Astrocyte of the cerebellum (primary cell): ENCODE measurements at regions not wholly inside any gene's neighbourhood (a gene's known extent, or its start where the extent isn't known, plus 50 kb on each side); places are given as distances from the start of the nearest gene placed in this dataset.

Experiments used
- DNase-seq: peaks from one replicate; pipeline ENCODE4 v3.0.0-alpha.2; 2011; ENCODE audit warnings: low read depth
- H3K4me3 ChIP-seq: 2 replicates; pipeline ENCODE4 v1.5.1; 2011; ENCODE audit warnings: mild to moderate bottlenecking, low read depth, low read length, moderate library complexity
- CTCF ChIP-seq: IDR thresholded peaks from 2 replicates; pipeline ENCODE4 v1.5.1; 2012; ENCODE audit warnings: low read length, low read depth, moderate library complexity, mild to moderate bottlenecking; ENCODE audit errors: missing control alignments
- in situ Hi-C: cut with HindIII; loops from 2 replicates; pipeline ENCODE4 v1.10.0; 2017; ENCODE audit warnings: low sequenced_read_pairs

- in situ Hi-C loops = no loop called here
- no peak for DNase-seq
- no peak for TF ChIP-seq CTCF
- H3K4me3 ChIP-seq = no peak overlapping the region
Observed at GRCh38 chr10:104577861-104578521, 63.1 kb upstream of the SORCS3 start.

GRCh38 chr10:104578671-104579070, 62.4 kb upstream of the SORCS3 start:
- TF ChIP-seq CTCF = no peak
- in situ Hi-C loops = no loop called here
- DNase-seq = no peak
- H3K4me3 ChIP-seq = no peak overlapping the region

- TF ChIP-seq CTCF = no peak
- no peak overlapping the region for H3K4me3 ChIP-seq
- DNase-seq = no peak
- in situ Hi-C loops = no loop called here
Observed at GRCh38 chr10:104579136-104579535, 62.0 kb upstream of the SORCS3 start.

- TF ChIP-seq CTCF = no peak
- in situ Hi-C loops = no loop called here
- H3K4me3 ChIP-seq = no peak overlapping the region
Observed at GRCh38 chr10:104580321-104580720, 60.8 kb upstream of the SORCS3 start.

GRCh38 chr10:104580774-104581675, 60.1 kb upstream of the SORCS3 start:
- TF ChIP-seq CTCF = peak; percentile 93
- peak; percentile 40 for DNase-seq
- in situ Hi-C loops = no loop called here
- H3K4me3 ChIP-seq = no peak overlapping the region

More at GRCh38 chr10:104580321-104580720, 60.8 kb upstream of the SORCS3 start:
- DNase-seq = no peak

GRCh38 chr10:104581884-104582601, 59.0 kb upstream of the SORCS3 start:
- DNase-seq = no peak
- TF ChIP-seq CTCF = no peak
- no peak overlapping the region for H3K4me3 ChIP-seq
- in situ Hi-C loops = no loop called here
